ENCODE measurements at regions not wholly inside any gene's neighbourhood (a gene's known extent, or its start where the extent isn't known, plus 50 kb on each side); places are given as distances from the start of the nearest gene placed in this dataset.

DNA sequence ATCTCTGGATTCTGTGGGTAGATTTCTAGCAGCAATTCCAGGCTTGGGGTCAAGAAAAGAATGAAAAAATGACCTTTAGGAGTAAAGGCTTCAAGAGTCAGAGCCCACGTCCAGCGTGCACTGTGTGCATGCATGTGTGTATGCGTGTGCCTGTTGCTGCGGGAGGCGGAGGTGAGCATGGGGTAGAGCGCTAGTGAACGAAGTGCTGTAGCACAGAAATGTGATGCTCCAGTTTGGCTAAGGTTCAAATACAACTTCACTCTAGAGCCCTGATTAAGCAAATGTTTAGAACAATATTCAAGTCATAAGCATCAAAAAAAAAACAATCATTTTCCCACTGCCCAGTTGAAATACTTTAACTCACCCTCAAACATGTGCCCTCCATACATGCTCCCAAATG, 403.9 kb downstream of the ZNF608 start:
- DNase-seq (ENCODE audit: low read depth, low spot score) = no peak
- ChIA-PET CTCF (no interaction called here), POLR2A (no interaction called here)
- Histone ChIP-seq H3K79me2 (ENCODE audit: control insufficient read depth, insufficient read depth, low read length) (no peaks in the 10 kb centered on the region), H3K9ac (replicated peaks; ENCODE audit: extremely low read depth, insufficient read depth, low read length) (no peak overlapping the region), H3K9me3 (replicated peaks; ENCODE audit: control insufficient read depth, insufficient read depth, low read length) (no peaks in the 10 kb centered on the region), H3K4me3 (replicated peaks in 1 of 3; ENCODE audit: insufficient read depth in 1 of 3, low read depth in 1 of 3, low read length in 3 of 3) (no peak overlapping the region), H3K9me1 (replicated peaks; ENCODE audit: control insufficient read depth, extremely low read depth, insufficient read depth, low read length) (no peaks in the 10 kb centered on the region), H2AFZ (ENCODE audit: low read depth, low read length) (no peak overlapping the region), H3K4me2 (ENCODE audit: insufficient read depth, low read length) (no peak overlapping the region), H3K36me3 (ENCODE audit: control insufficient read depth in 2 of 2, extremely low read depth in 1 of 2, insufficient read depth in 2 of 2, low read length in 2 of 2) (no peaks in the 10 kb centered on the region), H4K20me1 (replicated peaks; ENCODE audit: control insufficient read depth, extremely low read depth, insufficient read depth, low read length) (no peaks in the 10 kb centered on the region), H3K27me3 (ENCODE audit: control insufficient read depth in 2 of 2, insufficient read depth in 2 of 2, low read length in 2 of 2) (peaks cover 2 to 3% of the 10 kb centered on the region in 2 experiments), H3K27ac (ENCODE audit: insufficient read depth, low read depth, low read length) (no peak overlapping the region), H3K4me1 (ENCODE audit: control insufficient read depth, extremely low read depth, insufficient read depth, low read length) (no peaks in the 10 kb centered on the region)
- dilution Hi-C loops (cut with MboI; ENCODE audit: extremely low pct_ligation_motif_present, low sequenced_read_pairs) = no loop called here
- BruUV-seq (replicated peaks) = no TSS peak
- no peak for TF ChIP-seq MYC (IDR thresholded peaks at IDR 0.05; ENCODE audit: low read depth, low read length)
- TF ChIP-seq, protein P1, sequence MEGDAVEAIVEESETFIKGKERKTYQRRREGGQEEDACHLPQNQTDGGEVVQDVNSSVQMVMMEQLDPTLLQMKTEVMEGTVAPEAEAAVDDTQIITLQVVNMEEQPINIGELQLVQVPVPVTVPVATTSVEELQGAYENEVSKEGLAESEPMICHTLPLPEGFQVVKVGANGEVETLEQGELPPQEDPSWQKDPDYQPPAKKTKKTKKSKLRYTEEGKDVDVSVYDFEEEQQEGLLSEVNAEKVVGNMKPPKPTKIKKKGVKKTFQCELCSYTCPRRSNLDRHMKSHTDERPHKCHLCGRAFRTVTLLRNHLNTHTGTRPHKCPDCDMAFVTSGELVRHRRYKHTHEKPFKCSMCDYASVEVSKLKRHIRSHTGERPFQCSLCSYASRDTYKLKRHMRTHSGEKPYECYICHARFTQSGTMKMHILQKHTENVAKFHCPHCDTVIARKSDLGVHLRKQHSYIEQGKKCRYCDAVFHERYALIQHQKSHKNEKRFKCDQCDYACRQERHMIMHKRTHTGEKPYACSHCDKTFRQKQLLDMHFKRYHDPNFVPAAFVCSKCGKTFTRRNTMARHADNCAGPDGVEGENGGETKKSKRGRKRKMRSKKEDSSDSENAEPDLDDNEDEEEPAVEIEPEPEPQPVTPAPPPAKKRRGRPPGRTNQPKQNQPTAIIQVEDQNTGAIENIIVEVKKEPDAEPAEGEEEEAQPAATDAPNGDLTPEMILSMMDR (IDR thresholded peaks at IDR 0.05; ENCODE audit: extremely low read depth in 1 of 2, insufficient read depth in 1 of 2, low read depth in 1 of 2, low read length in 2 of 2) = no peak
- TF ChIP-seq POLR2A (IDR thresholded peaks at IDR 0.05; ENCODE audit: low read depth, low read length) = no peak
- TF ChIP-seq GATA2 (IDR thresholded peaks at IDR 0.05; ENCODE audit: insufficient read depth, insufficient read length, low read depth, low read length) = no peak
- TF ChIP-seq EZH2 (IDR thresholded peaks at IDR 0.05; ENCODE audit: borderline replicate concordance, low read depth, low read length, severe bottlenecking) = no peak
- TF ChIP-seq, protein P2, sequence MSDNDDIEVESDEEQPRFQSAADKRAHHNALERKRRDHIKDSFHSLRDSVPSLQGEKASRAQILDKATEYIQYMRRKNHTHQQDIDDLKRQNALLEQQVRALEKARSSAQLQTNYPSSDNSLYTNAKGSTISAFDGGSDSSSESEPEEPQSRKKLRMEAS (IDR thresholded peaks at IDR 0.05; ENCODE audit: insufficient read depth, insufficient read length) = no peak
- intact Hi-C loops (cut with micrococcal nuclease) = no loop called here
- no peak for FAIRE-seq

DNA sequence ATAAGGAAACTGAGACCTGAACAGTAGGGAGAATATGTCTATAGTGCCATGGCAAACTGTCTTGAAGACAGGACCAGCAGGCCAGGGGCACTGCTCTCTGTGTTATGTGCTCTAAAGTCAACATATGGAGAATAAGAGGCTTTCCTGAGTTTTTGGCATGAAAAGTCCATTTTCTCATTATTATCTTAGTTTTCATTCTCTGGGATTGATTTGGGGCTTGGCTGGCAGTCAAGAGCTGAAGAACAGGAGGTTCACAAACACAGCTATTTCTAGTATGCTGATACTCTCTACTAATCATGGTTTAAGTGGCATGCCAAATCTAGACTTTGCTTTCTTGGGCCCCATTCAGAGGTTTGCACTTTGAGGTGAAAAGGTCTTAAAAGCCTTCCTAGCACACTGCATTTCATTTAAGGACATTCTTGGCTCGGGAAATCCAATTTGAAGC, 404.4 kb downstream of the ZNF608 start:
- BruUV-seq (replicated peaks) = no TSS peak
- dilution Hi-C loops (cut with MboI; ENCODE audit: extremely low pct_ligation_motif_present, low sequenced_read_pairs) = no loop called here
- no peak for FAIRE-seq
- TF ChIP-seq, protein P1 (IDR thresholded peaks at IDR 0.05; ENCODE audit: extremely low read depth in 1 of 2, insufficient read depth in 1 of 2, low read depth in 1 of 2, low read length in 2 of 2) = no peak
- TF ChIP-seq, protein P2 (IDR thresholded peaks at IDR 0.05; ENCODE audit: insufficient read depth, insufficient read length) = no peak
- TF ChIP-seq GATA2 (IDR thresholded peaks at IDR 0.05; ENCODE audit: insufficient read depth, insufficient read length, low read depth, low read length) = no peak
- no peak for TF ChIP-seq POLR2A (IDR thresholded peaks at IDR 0.05; ENCODE audit: low read depth, low read length)
- TF ChIP-seq EZH2 (IDR thresholded peaks at IDR 0.05; ENCODE audit: borderline replicate concordance, low read depth, low read length, severe bottlenecking) = no peak
- no peak for TF ChIP-seq POLR2AphosphoS5 (IDR thresholded peaks at IDR 0.05; ENCODE audit: insufficient read depth, low read depth, low read length)
- TF ChIP-seq MYC (IDR thresholded peaks at IDR 0.05; ENCODE audit: low read depth, low read length) = no peak
- TF ChIP-seq JUN (IDR thresholded peaks at IDR 0.05; ENCODE audit: borderline replicate concordance, insufficient read depth, insufficient read length, low read depth) = no peak
- TF ChIP-seq FOS (IDR thresholded peaks at IDR 0.05; ENCODE audit: borderline replicate concordance, insufficient read depth, low read length) = no peak
- POLR2A ChIA-PET = no interaction called here
- peak; percentile 66 for DNase-seq (ENCODE audit: low read depth, low spot score)
- no peak overlapping the region for H3K4me3 ChIP-seq (replicated peaks in 1 of 3; ENCODE audit: insufficient read depth in 1 of 3, low read depth in 1 of 3, low read length in 3 of 3)
- no peak overlapping the region for H3K9ac ChIP-seq (replicated peaks; ENCODE audit: extremely low read depth, insufficient read depth, low read length)
- CTCF ChIA-PET = no interaction called here
- no peaks in the 10 kb centered on the region for H3K36me3 ChIP-seq (ENCODE audit: control insufficient read depth in 2 of 2, extremely low read depth in 1 of 2, insufficient read depth in 2 of 2, low read length in 2 of 2)
- H3K9me1 ChIP-seq (replicated peaks; ENCODE audit: control insufficient read depth, extremely low read depth, insufficient read depth, low read length) = no peaks in the 10 kb centered on the region
- intact Hi-C loops (cut with micrococcal nuclease) = no loop called here
- H2AFZ ChIP-seq (ENCODE audit: low read depth, low read length) = no peak overlapping the region
- H3K27ac ChIP-seq (ENCODE audit: insufficient read depth, low read depth, low read length) = no peak overlapping the region
- no peaks in the 10 kb centered on the region for H3K9me3 ChIP-seq (replicated peaks; ENCODE audit: control insufficient read depth, insufficient read depth, low read length)
- H4K20me1 ChIP-seq (replicated peaks; ENCODE audit: control insufficient read depth, extremely low read depth, insufficient read depth, low read length) = no peaks in the 10 kb centered on the region
- H3K4me1 ChIP-seq (ENCODE audit: control insufficient read depth, extremely low read depth, insufficient read depth, low read length) = no peaks in the 10 kb centered on the region
- no peak overlapping the region for H3K4me2 ChIP-seq (ENCODE audit: insufficient read depth, low read length)
- peaks cover 0 to 3% of the 10 kb centered on the region in 2 experiments for H3K27me3 ChIP-seq (ENCODE audit: control insufficient read depth in 2 of 2, insufficient read depth in 2 of 2, low read length in 2 of 2)
- H3K79me2 ChIP-seq (ENCODE audit: control insufficient read depth, insufficient read depth, low read length) = no peaks in the 10 kb centered on the region

All from endothelial cell of umbilical vein (primary cell).